Stimulated activated naive B cell treated with anti-CD40 and anti-IgM and Interleukin-4, amounts not matched to agents 10 μg/mL and 1 μg/mL and 100 μg/mL, for 72 hours (primary cell): ENCODE measurements at regions not wholly inside any gene's neighbourhood (a gene's known extent, or its start where the extent isn't known, plus 50 kb on each side); places are given as distances from the start of the nearest gene placed in this dataset.
A peak's percentile ranks its signal among the peaks of the same experiment; 100 is the strongest.

ENCODE experiments used
- ATAC-seq, 2 donors: fragments of 150-1000 bp; cut with Tn5 transposase; replicated peaks; 2 replicates each; pipeline ENCODE4 v1.10.0; 2021; ENCODE audit warnings: moderate library complexity in 1 of 2
- DNase-seq: peaks from one replicate; pipeline ENCODE4 v3.0.0; 2021
- H3K27ac Mint-ChIP-seq: one replicate; pipeline ENCODE4 v1.8.0; 2022; ENCODE audit warnings: mild to moderate bottlenecking, mixed read lengths
- H3K27me3 Mint-ChIP-seq, 2 donors: one replicate each; pipeline ENCODE4 v1.8.0; 2022; ENCODE audit warnings: mixed read lengths in 2 of 2
- H3K36me3 Mint-ChIP-seq, 2 donors: one replicate each; pipeline ENCODE4 v1.8.0; 2022; ENCODE audit warnings: mixed read lengths in 2 of 2, mild to moderate bottlenecking in 1 of 2
- H3K4me1 Mint-ChIP-seq, 2 donors: one replicate each; pipeline ENCODE4 v1.8.0; 2022; ENCODE audit warnings: mixed read lengths in 2 of 2, mild to moderate bottlenecking in 1 of 2
- H3K4me3 Mint-ChIP-seq, 2 donors: one replicate each; pipeline ENCODE4 v1.8.0; 2022; ENCODE audit warnings: mild to moderate bottlenecking in 2 of 2, mixed read lengths in 2 of 2, moderate library complexity in 1 of 2
- H3K9me3 Mint-ChIP-seq, 2 donors: one replicate each; pipeline ENCODE4 v1.8.0; 2022; ENCODE audit warnings: mixed read lengths in 2 of 2, mild to moderate bottlenecking in 1 of 2

DNA sequence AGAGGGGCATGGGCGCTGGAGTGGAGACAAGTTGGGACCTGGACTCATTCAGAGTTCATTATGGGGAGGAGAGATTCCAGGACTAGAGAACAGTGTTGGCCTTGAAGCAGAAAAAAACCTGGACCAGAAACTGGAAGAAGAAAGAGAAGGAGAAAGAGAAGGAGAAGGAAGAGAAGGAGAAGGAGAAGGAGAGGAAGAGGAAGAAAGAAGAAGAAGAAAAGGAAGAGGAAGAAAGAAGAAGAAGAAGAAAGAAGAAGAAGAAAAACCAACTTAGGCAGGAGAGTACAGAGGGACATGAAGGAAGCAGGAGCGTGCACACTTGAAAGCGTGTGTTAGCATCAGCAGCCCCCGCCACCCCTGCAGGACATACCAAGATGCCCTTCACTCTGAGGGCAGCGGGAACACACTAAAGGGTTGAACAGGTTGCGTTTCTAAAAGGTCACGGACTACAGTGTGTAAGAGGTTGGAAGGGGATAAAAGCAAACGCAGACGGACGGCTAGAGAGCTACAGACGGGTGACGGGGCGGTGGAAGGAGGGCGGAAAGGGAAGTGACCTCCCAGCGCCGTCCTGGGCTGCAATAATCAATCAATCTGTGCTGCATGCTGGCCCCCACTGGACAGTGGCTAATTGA, 95.3 kb downstream of the SEC61G start:
- DNase-seq (no peak), ATAC-seq (peak; percentile 41 to 44)
- H3K4me1 Mint-ChIP-seq: peaks cover 12 to 15% of the 10 kb centered on the region in 2 donors
- no peak overlapping the region for H3K27ac Mint-ChIP-seq
- H3K4me3 Mint-ChIP-seq: peak overlapping the region; percentile 62 to 74
- peaks cover 1 to 3% of the 10 kb centered on the region in 2 donors for H3K9me3 Mint-ChIP-seq
- peaks cover 34 to 37% of the 10 kb centered on the region in 2 donors for H3K27me3 Mint-ChIP-seq
- no peaks in the 10 kb centered on the region for H3K36me3 Mint-ChIP-seq

- Mint-ChIP-seq H3K4me3 (peak overlapping the region; percentile 9 to 62), H3K36me3 (no peaks in the 10 kb centered on the region), H3K4me1 (peaks cover 12 to 15% of the 10 kb centered on the region in 2 donors), H3K27ac (no peak overlapping the region), H3K27me3 (peaks cover 34 to 37% of the 10 kb centered on the region in 2 donors), H3K9me3 (peaks cover 1 to 3% of the 10 kb centered on the region in 2 donors)
- DNase-seq (no peak), ATAC-seq (no peak)
These were observed 95.8 kb downstream of the SEC61G start for GRCh38 chr7:54663186-54663585.

DNA sequence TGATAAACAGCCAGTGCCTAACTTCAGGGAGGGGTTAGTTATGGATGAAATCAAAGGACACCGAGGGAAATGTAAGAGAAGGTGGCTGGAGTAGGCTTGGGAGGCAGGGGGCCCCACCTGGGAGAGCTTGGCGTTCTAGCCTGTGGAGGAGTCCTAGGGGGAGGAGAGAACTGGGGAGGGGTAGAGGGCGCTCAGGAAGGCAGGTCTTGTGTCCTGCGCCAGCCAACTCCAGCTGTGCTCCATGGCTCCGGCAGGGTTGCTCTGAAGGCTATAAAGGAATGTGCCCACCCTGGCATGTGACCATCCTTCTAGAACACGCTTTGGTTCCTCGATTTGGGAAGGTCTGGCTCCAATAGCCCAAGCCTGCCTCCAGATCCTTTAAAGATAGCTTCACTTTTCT, 96.3 kb downstream of the SEC61G start:
- no peak for DNase-seq
- Mint-ChIP-seq H3K4me1 (peaks cover 12 to 15% of the 10 kb centered on the region in 2 donors), H3K27ac (no peak overlapping the region), H3K36me3 (no peaks in the 10 kb centered on the region), H3K4me3 (no peak overlapping the region), H3K27me3 (peaks cover 34 to 37% of the 10 kb centered on the region in 2 donors), H3K9me3 (peaks cover 1 to 3% of the 10 kb centered on the region in 2 donors)
- ATAC-seq: no peak

DNA sequence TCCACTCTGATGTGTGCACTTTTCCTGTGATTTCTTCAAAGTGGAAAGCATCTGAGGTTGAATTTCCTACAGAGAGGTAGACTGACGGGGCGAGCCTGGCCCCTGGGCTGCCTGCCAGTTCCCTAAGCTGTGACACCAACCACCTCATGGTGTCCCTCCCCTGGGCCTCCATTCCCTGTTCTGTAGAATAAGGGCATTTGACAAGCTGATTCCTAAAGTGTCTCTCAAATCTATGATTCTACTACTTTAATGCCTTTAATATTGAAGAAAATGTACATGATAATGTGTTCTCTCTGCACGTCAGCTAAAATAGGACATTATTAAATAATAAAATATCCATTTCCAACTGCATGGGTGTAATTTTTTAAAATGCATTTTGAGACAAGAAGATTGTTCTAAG, 105.1 kb downstream of the SEC61G start:
- Mint-ChIP-seq H3K9me3 (peaks cover 0 to 4% of the 10 kb centered on the region in 2 donors), H3K27ac (no peak overlapping the region), H3K27me3 (no peaks in the 10 kb centered on the region), H3K4me3 (no peak overlapping the region), H3K36me3 (no peaks in the 10 kb centered on the region), H3K4me1 (no peaks in the 10 kb centered on the region)
- no peak for DNase-seq
- no peak for ATAC-seq

DNA sequence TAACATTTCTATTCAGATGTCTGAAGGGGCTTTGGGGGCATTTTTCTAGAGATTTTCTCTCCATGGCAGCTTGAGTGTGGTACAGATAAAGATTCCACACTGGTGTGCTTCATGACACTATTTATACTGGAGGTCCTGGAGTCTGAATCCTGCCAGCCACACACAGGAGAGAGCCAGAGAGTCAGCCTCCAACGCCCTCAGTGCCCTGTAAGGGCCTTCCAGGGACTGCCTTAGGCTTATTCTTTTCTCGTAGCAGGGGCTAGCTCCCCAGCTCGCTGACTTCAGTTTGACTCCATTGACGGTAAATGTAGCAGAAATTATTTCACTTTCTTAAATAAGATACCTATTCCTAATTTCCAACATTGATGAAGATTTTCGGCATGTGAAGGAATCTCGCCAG, 100.9 kb downstream of the VSTM2A start:
- ATAC-seq: no peak
- H3K4me1 Mint-ChIP-seq: no peaks in the 10 kb centered on the region
- DNase-seq: no peak

GRCh38 chr7:54637712-54638396, 95.7 kb downstream of the VSTM2A start:
- H3K27me3 Mint-ChIP-seq: no peaks in the 10 kb centered on the region
- no peak for ATAC-seq
- H3K27ac Mint-ChIP-seq: no peak overlapping the region
- no peak for DNase-seq
- H3K4me1 Mint-ChIP-seq: no peaks in the 10 kb centered on the region
- H3K4me3 Mint-ChIP-seq: no peak overlapping the region
- no peaks in the 10 kb centered on the region for H3K36me3 Mint-ChIP-seq
- peaks cover 2 to 3% of the 10 kb centered on the region in 2 donors for H3K9me3 Mint-ChIP-seq

More for the DNA sequence above, 100.9 kb downstream of the VSTM2A start:
- H3K4me3 Mint-ChIP-seq: no peak overlapping the region
- H3K9me3 Mint-ChIP-seq: peaks cover 0 to 2% of the 10 kb centered on the region in 2 donors
- no peak overlapping the region for H3K27ac Mint-ChIP-seq
- no peaks in the 10 kb centered on the region for H3K36me3 Mint-ChIP-seq
- no peaks in the 10 kb centered on the region for H3K27me3 Mint-ChIP-seq

GRCh38 chr7:54632696-54633095, 90.5 kb downstream of the VSTM2A start:
- no peak overlapping the region for H3K4me3 Mint-ChIP-seq
- peaks cover 11 to 18% of the 10 kb centered on the region in 2 donors for H3K9me3 Mint-ChIP-seq
- H3K4me1 Mint-ChIP-seq: no peaks in the 10 kb centered on the region
- H3K27ac Mint-ChIP-seq: no peak overlapping the region
- no peak for DNase-seq
- no peaks in the 10 kb centered on the region for H3K27me3 Mint-ChIP-seq
- H3K36me3 Mint-ChIP-seq: no peaks in the 10 kb centered on the region
- ATAC-seq: no peak

GRCh38 chr7:54629771-54630170, 87.6 kb downstream of the VSTM2A start:
- Mint-ChIP-seq H3K27me3 (no peaks in the 10 kb centered on the region), H3K27ac (no peak overlapping the region), H3K4me1 (no peaks in the 10 kb centered on the region), H3K4me3 (no peak overlapping the region), H3K9me3 (peaks cover 12 to 15% of the 10 kb centered on the region in 2 donors), H3K36me3 (no peaks in the 10 kb centered on the region)
- DNase-seq (no peak), ATAC-seq (no peak)

- Mint-ChIP-seq H3K36me3 (no peaks in the 10 kb centered on the region), H3K27ac (no peak overlapping the region), H3K27me3 (no peaks in the 10 kb centered on the region), H3K4me3 (no peak overlapping the region), H3K4me1 (no peaks in the 10 kb centered on the region), H3K9me3 (peaks cover 0 to 5% of the 10 kb centered on the region in 2 donors)
- DNase-seq (no peak), ATAC-seq (no peak)
These were observed 80.6 kb downstream of the VSTM2A start for GRCh38 chr7:54622696-54623309.
